GM19239 (cell line): ENCODE measurements at regions not wholly inside any gene's neighbourhood (a gene's known extent, or its start where the extent isn't known, plus 50 kb on each side); places are given as distances from the start of the nearest gene placed in this dataset.
"Not testable (repeated sequence)": the region's sequence is repeated elsewhere in the genome, so short reads cannot be mapped to it uniquely, and the experiment has no call there.

Experiments used
- DNase-seq: peaks from one replicate; pipeline ENCODE4 v3.0.0; 2011; ENCODE audit warnings: low spot score; ENCODE audit not compliant: insufficient read length
- FAIRE-seq: peaks from 2 replicates; lab custom pipeline; 2011; peaks lifted over from hg19 to GRCh38; lab: Jason Lieb, UNC

GRCh38 chr10:124197371-124198124 is 104.2 kb upstream of the CHST15 start:
- DNase-seq (no peak), FAIRE-seq (no peak)

GRCh38 chr10:124196659-124197058 is 103.3 kb upstream of the CHST15 start:
- FAIRE-seq (no peak), DNase-seq (no peak)

DNA sequence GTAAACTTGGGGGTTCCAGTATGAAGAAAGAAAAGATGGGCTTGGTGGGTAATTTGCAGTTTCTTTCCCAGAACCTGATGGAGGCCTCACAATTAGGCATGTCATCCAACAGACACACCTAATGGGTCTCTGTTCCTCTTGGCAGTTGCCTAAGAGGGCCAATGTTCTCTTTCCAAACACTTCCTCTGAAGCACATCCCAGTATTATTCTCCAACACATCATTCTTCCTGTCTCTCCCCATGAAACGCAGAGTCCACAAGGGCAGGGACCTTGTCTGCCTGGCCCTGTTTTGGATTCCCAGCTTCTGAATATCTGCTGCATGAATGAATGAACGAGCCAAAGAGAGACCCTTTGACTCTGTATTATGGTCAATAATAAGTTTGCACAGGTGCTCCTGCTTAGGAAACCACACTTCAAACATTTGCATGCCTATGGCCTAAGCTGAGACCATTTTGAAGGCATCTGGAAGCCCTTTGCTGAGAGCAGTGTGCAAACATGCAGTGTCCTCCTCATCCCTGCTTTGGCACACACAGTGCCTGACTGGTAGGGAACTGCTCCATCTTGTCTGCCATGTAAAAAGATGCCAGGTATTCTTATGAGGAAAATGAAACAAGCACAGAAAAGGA is 100.9 kb upstream of the CHST15 start:
- DNase-seq: no peak
- FAIRE-seq: no peak

- FAIRE-seq (no peak), DNase-seq (no peak)
Measured at GRCh38 chr10:124193309-124193696, 99.9 kb upstream of the CHST15 start.

GRCh38 chr10:124192664-124193308 is 99.4 kb upstream of the CHST15 start:
- FAIRE-seq, DNase-seq: not testable (repeated sequence)

DNA sequence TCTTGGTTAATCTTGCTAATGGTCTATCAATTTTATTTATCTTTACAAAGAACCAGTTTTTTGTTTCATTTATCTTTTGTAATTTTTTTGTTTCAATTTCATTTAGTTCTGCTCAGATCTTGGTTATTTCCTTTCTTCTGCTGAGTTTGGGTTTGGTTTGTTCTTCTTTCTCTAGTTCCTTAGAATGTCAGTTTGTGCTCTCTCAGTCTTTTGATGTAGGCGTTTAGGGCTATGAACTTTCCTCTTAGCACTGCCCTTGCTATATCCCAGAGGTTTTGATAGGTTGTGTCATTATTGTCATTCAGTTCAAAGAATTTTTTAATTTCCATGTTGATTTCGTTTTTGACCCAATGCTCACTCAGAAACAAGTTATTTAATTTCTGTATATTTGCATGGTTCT is 97.1 kb upstream of the CHST15 start:
- FAIRE-seq, DNase-seq: not testable (repeated sequence)

GRCh38 chr10:124186956-124187355 is 93.6 kb upstream of the CHST15 start:
- FAIRE-seq: no peak
- DNase-seq: no peak

DNA sequence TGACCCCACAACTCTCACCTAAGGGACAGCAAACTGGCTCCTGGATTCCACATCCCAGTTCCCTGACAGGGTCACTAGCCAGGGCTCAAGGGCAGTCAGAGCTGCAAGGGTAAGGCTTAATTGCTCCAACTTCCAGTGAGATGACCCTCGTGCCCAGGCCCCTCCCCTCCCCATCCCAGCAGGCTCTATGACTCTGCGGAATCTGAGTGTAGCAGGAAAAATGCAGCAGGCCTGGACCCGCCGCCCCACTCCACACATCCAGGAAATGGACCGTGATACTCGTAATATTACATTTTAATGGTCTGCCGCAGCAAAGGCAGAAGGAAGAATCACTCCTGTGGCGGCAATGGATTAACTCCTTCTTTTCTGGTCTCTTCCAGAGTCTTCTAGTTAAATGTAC is 91.7 kb upstream of the CHST15 start:
- no peak for DNase-seq
- FAIRE-seq: no peak

DNA sequence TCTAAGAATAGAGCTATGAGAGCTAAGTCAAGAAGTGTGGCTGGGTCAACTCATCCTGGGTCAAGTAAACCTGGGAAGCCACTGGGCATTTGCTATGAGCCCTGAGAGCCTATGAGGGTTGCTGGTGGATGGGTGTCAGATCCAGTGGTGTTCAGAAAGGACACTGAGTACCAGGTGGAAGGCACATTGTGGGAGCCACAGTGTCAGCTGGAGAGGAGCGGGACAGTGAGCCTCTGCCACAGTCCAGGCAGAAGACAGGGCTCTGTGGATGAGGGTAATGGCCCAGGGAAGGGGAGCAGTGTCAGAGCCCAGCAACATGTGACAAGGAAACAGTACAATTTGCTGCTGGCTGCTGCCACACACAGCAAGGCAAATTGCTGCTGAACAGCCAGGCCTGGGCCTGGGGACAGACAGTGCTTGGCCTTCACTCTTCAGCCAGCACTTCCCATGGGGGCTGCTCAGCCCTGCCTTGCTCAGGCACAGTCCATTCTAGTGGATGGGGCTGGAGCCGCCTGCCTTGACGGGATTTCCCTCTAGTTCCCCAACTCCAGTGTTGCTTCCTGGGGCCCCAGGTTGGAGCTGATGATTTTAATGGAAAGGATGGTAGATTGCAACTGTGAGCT is 90.9 kb upstream of the CHST15 start:
- FAIRE-seq (no peak), DNase-seq (no peak)

DNA sequence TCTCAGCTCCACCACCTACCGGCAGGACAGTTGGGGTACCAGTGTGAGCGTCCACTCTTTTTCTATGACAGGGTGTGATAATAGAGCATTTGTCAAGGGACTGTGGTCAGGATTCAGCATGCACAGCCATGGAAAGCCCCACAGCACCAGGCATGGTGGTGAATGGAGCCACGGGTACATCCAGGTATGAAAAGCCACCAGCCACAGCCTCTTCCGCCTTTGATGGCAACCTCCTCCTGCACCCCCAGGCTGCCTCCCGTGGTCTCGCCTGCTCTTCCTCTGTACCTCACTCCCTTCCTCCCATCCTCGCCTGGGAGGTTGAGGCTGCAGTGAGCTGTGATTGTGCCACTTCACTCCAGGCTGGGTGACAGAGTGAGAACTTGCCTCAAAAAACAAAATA is 90.2 kb upstream of the CHST15 start:
- no peak for DNase-seq
- no peak for FAIRE-seq

DNA sequence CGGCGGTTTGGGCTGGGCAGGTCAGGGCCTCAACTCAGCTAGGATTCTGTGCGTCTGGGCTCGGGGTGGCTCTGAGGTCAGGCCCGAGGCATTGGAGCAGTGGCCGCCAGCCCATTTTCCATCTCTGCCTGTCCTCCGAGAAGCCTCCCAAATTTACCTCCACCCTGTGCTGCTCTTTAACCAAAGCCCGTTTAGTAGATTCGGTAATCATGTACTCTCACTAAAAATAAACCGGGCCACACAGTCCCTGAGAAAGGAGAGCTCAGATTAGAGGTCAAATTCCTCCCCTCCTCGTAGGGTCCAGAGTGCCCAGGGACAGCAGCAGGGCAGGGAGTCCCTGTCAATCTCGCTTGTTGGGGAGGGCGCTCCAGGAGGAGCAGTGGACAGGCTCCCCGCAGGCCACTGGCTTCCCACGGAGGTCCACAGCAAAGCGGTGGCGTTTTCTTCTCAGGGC is 88.7 kb upstream of the CHST15 start:
- no peak for DNase-seq
- FAIRE-seq: no peak

GRCh38 chr10:124181656-124182055 is 88.3 kb upstream of the CHST15 start:
- FAIRE-seq: no peak
- no peak for DNase-seq

DNA sequence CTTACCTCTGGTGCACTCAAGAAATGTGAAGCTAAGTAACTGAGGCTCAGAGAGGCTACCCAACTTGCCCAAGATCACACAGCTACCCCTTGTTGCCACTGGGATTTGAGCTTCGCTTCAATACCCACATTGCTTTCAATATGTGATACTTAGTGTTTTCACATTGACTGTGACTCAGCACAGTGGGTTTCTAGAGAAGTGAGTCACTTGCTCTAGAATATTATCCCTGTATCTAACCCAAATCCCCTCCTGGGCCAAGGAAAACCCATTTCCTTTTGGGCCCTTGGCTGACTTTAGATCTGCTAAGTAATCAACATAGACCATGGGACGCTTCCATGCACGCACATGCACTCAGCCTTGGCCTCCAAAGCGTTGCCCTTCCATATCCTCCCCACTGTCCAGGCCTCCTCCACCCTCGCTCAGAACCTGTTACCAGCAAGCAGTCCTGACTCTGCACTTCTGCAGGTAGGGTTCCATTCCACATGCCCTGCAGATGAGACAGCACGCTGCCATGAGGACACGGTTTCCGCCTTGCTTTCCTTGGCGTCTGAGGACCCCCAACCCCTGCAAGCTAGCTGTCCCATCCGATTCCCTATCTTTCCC is 87.7 kb upstream of the CHST15 start:
- FAIRE-seq (no peak), DNase-seq (no peak)

DNA sequence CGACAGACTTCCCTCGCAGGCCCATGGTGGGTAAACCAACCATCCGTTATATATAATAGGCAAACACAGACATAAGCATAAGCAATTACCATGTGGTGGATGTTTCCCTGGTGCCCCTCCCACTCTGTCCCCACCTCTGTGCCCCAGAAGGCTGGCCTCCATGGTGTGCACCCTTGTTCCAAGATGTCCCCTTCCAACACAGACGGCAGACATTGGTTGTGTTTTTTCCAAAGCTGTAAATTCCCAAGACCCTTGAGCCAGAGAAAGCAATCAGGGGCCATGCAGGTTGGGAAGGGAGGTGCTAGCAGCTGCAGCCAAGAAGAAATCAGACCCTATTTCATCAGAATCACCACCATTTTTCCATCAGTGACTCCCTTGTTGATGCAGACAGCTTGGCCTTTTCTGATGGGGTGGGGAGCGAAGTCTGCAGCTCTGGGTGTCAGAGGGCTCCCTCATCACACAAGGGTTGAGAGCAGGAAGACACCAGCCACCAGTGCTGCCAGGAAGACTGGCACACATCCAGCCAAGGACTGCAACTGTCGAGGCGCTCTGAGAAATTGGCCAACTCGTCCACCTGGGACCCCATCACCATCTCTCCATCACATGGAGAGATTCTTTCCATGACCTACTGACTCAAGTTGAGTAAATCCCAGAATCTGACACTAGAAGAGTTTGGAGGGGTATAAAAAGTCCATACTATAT is 86.8 kb upstream of the CHST15 start:
- no peak for FAIRE-seq
- DNase-seq: no peak

GRCh38 chr10:124179308-124180043 is 86.1 kb upstream of the CHST15 start:
- DNase-seq (no peak), FAIRE-seq (no peak)

DNA sequence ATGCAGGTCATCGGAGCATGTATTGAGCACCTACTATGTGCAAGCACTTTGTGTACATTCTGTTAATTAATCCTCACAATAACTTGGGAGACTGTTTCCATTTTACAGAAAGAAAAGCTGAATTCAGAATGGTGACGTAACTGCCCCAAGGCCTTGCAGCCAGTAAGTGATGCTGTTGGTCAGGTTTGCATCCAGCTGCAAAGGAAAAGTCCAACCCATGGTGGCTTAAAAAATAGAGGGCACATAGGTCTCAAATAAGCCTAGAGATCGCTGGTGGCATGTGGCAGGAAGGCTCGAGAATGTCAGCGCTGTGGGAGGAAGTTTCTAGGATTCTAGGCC is 83.8 kb upstream of the CHST15 start:
- no peak for FAIRE-seq
- DNase-seq: no peak

DNA sequence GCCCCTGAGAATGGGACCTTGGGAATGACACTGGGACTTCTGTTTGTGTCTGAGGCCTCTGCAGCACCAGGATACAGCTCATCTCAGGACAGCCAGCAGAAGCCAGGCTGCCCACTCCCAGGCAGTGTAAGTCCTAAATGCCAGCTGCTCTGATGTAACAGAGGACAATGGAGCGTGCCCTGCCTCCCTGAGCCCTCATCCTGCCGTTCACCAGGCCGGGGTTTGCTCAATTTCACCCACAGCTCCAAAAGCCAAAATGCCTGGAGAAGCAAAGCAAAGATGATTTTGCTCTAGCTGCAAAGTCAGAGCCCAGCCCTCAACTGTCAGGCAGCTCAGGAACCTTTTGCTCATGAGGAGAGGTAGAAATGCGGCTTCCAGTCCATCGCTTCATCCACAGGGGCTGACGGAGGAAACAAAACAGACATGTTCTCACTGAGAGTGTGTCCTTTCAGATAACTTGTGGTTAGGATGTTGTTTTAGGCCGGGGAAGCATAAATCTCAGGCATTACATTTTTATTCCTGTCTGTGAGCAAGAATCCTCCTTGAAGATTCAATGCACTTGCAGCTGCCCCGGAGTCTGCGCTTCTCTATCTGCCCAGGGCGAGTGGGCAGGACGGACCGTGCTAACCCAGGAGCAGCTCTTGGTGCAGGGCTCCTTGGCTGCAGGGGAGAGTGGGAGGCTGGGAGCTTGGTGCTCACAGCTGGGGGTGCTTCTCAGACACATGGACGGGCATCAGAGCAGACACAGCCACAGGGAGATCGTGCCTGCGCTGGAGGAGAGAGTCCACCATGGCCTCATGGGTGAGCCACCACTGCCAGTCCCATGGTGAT is 83.2 kb upstream of the CHST15 start:
- DNase-seq: no peak
- no peak for FAIRE-seq

DNA sequence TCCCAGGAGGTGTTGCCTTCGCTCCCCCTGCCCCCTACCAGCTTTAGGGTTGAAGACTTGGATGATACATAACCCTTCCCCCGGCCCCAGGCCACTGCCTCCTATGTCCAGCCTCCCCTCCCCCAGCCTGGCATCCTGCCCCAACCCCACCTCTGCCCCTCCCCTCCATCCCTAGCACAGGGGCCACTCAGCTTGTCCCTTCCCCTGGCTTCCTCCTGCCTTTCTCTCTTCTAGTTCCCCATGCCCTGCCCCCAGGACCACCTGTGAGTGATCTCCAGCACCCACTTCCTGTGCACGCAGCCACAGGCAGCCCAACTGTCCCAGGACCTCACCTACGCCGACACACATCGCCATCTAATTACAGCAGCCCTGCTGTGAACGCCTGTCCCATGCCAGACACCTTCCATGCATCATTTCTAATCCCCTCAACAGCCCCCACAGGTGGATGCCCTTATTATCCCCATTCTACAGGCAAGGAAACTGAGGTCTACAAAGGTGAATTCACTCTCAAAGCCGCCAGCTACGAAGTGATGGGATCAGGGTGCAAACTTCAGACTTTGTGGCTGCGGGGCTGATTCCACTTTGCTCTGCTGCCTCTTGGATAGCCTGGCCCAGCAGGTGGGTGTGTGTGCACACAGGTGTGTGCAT is 82.4 kb upstream of the CHST15 start:
- no peak for DNase-seq
- FAIRE-seq: no peak
